Type B pancreatic cell (in vitro differentiated cells): ENCODE measurements at regions not wholly inside any gene's neighbourhood (a gene's known extent, or its start where the extent isn't known, plus 50 kb on each side); places are given as distances from the start of the nearest gene placed in this dataset.

Experiments
- DNase-seq: peaks from one replicate; pipeline ENCODE4 v3.0.0; 2021; ENCODE audit warnings: mixed read lengths; ENCODE audit not compliant: unreplicated experiment; ENCODE audit errors: extremely low spot score
- H3K27ac Mint-ChIP-seq: 2 replicates; pipeline ENCODE4 v1.8.0; 2021; ENCODE audit warnings: mild to moderate bottlenecking, mixed read lengths
- H3K27me3 Mint-ChIP-seq: 2 replicates; pipeline ENCODE4 v1.8.0; 2021; ENCODE audit warnings: mixed read lengths
- H3K36me3 Mint-ChIP-seq: 2 replicates; pipeline ENCODE4 v1.8.0; 2021; ENCODE audit warnings: mixed read lengths
- H3K4me1 Mint-ChIP-seq: one replicate; pipeline ENCODE4 v1.8.0; 2021; ENCODE audit warnings: mixed read lengths; ENCODE audit not compliant: unreplicated experiment
- H3K4me3 Mint-ChIP-seq: 2 replicates; pipeline ENCODE4 v1.8.0; 2021; ENCODE audit warnings: mild to moderate bottlenecking, mixed read lengths
- H3K9me3 Mint-ChIP-seq: 2 replicates; pipeline ENCODE4 v1.8.0; 2021; ENCODE audit warnings: mixed read lengths
- CTCF ChIP-seq: fragments of 200-600 bp; sonication (generic); conservative IDR thresholded peaks from 2 replicates; pipeline ENCODE4 v1.5.0; 2021; ENCODE audit warnings: antibody characterized with exemption, mild to moderate bottlenecking

- Mint-ChIP-seq H3K4me1 (no peaks in the 10 kb centered on the region), H3K4me3 (no peak overlapping the region), H3K27me3 (no peaks in the 10 kb centered on the region), H3K36me3 (no peaks in the 10 kb centered on the region), H3K9me3 (no peaks in the 10 kb centered on the region), H3K27ac (no peak overlapping the region)
- TF ChIP-seq CTCF, result no peak
- DNase-seq, result no peak
These were observed 843.8 kb downstream of the DTWD2 start for GRCh38 chr5:118144540-118144939.

- Mint-ChIP-seq H3K27me3 (no peaks in the 10 kb centered on the region), H3K4me1 (no peaks in the 10 kb centered on the region), H3K36me3 (no peaks in the 10 kb centered on the region), H3K9me3 (no peaks in the 10 kb centered on the region), H3K4me3 (no peak overlapping the region), H3K27ac (no peak overlapping the region)
- DNase-seq, result no peak
- TF ChIP-seq CTCF, result no peak
These were observed 849.0 kb downstream of the DTWD2 start for GRCh38 chr5:118139361-118139760.

- no peaks in the 10 kb centered on the region for H3K4me1 Mint-ChIP-seq
- DNase-seq, result no peak
These were observed 862.2 kb downstream of the DTWD2 start for GRCh38 chr5:118126159-118126558.

GRCh38 chr5:118125687-118126086 is 862.7 kb downstream of the DTWD2 start:
- no peak overlapping the region for H3K27ac Mint-ChIP-seq
- H3K4me1 Mint-ChIP-seq, result no peaks in the 10 kb centered on the region
- no peaks in the 10 kb centered on the region for H3K9me3 Mint-ChIP-seq
- no peak overlapping the region for H3K4me3 Mint-ChIP-seq
- no peak for TF ChIP-seq CTCF
- DNase-seq, result no peak
- H3K27me3 Mint-ChIP-seq, result no peaks in the 10 kb centered on the region
- no peaks in the 10 kb centered on the region for H3K36me3 Mint-ChIP-seq

More at GRCh38 chr5:118126159-118126558, 862.2 kb downstream of the DTWD2 start:
- Mint-ChIP-seq H3K4me3 (no peak overlapping the region), H3K27me3 (no peaks in the 10 kb centered on the region), H3K27ac (no peak overlapping the region), H3K9me3 (no peaks in the 10 kb centered on the region), H3K36me3 (no peaks in the 10 kb centered on the region)
- TF ChIP-seq CTCF, result no peak

GRCh38 chr5:118121258-118121657 is 867.1 kb downstream of the DTWD2 start:
- DNase-seq, result no peak
- Mint-ChIP-seq H3K27me3 (no peaks in the 10 kb centered on the region), H3K4me3 (no peak overlapping the region), H3K9me3 (no peaks in the 10 kb centered on the region), H3K36me3 (no peaks in the 10 kb centered on the region), H3K27ac (no peak overlapping the region), H3K4me1 (no peaks in the 10 kb centered on the region)
- no peak for TF ChIP-seq CTCF

GRCh38 chr5:118115791-118116190 is 872.6 kb downstream of the DTWD2 start:
- Mint-ChIP-seq H3K9me3 (no peaks in the 10 kb centered on the region), H3K27ac (no peak overlapping the region), H3K27me3 (no peaks in the 10 kb centered on the region), H3K36me3 (no peaks in the 10 kb centered on the region), H3K4me1 (no peaks in the 10 kb centered on the region), H3K4me3 (no peak overlapping the region)
- no peak for TF ChIP-seq CTCF
- no peak for DNase-seq
